Neural progenitor cell (in vitro differentiated cells): ENCODE measurements at regions not wholly inside any gene's neighbourhood (a gene's known extent, or its start where the extent isn't known, plus 50 kb on each side); places are given as distances from the start of the nearest gene placed in this dataset.

Experiments
- CTCF ChIP-seq: fragments of 200-600 bp; sonication (generic); IDR thresholded peaks from 2 replicates; pipeline ENCODE4 v1.5.1; 2017; ENCODE audit warnings: antibody characterized with exemption, mild to moderate bottlenecking
- EZH2 ChIP-seq: fragments of 200-600 bp; sonication (generic); IDR thresholded peaks from 2 replicates; pipeline ENCODE4 v1.6.1; 2017; ENCODE audit warnings: antibody characterized with exemption, mild to moderate bottlenecking, moderate library complexity
- EZH2phosphoT487 ChIP-seq: fragments of 200-600 bp; sonication (generic); IDR thresholded peaks from 2 replicates; pipeline ENCODE4 v1.6.1; 2017; ENCODE audit warnings: antibody characterized with exemption

- no peak for TF ChIP-seq EZH2
- TF ChIP-seq CTCF: no peak
- no peak for TF ChIP-seq EZH2phosphoT487
Observed at GRCh38 chr1:182237329-182237728, 154.3 kb downstream of the GLUL start.
